MM.1S (cell line): ENCODE measurements at regions not wholly inside any gene's neighbourhood (a gene's known extent, or its start where the extent isn't known, plus 50 kb on each side); places are given as distances from the start of the nearest gene placed in this dataset.
"Not testable (repeated sequence)": the region's sequence is repeated elsewhere in the genome, so short reads cannot be mapped to it uniquely, and the experiment has no call there.

Experiments
- DNase-seq: peaks from one replicate; pipeline ENCODE4 v3.0.0-alpha.2; 2015
- H2AFZ ChIP-seq: fragments of 300-600 bp; sonication (generic); 2 replicates; pipeline ENCODE4 v1.6.0; 2016; ENCODE audit warnings: antibody characterized with exemption, low read length
- H3F3A ChIP-seq: fragments of 300-600 bp; sonication (generic); 2 replicates; pipeline ENCODE4 v1.6.1; 2016; ENCODE audit warnings: mild to moderate bottlenecking, antibody characterized with exemption, low read length, moderate library complexity, mixed read lengths; ENCODE audit not compliant: insufficient read depth
- H3K27ac ChIP-seq: fragments of 300-600 bp; sonication (generic); 2 replicates; pipeline ENCODE4 v1.5.1; 2016; ENCODE audit warnings: mild to moderate bottlenecking, low read length
- H3K27me3 ChIP-seq: fragments of 300-600 bp; sonication (generic); replicated peaks from 2 replicates; pipeline ENCODE4 v1.6.0; 2016; ENCODE audit warnings: low read length; ENCODE audit not compliant: insufficient read depth
- H3K36me3 ChIP-seq: fragments of 300-600 bp; sonication (generic); replicated peaks from 2 replicates; pipeline ENCODE4 v1.6.1; 2016; ENCODE audit warnings: mild to moderate bottlenecking, low read length, mixed read lengths; ENCODE audit not compliant: insufficient read depth
- H3K4me1 ChIP-seq: fragments of 300-600 bp; sonication (generic); 2 replicates; pipeline ENCODE4 v1.6.1; 2016; ENCODE audit warnings: low read length, mixed read lengths
- H3K4me2 ChIP-seq: fragments of 300-600 bp; sonication (generic); 2 replicates; pipeline ENCODE4 v1.6.0; 2016; ENCODE audit warnings: low read depth, low read length
- H3K4me3 ChIP-seq: fragments of 300-600 bp; sonication (generic); 2 replicates; pipeline ENCODE4 v1.5.1; 2016; ENCODE audit warnings: low read length, mixed read lengths
- H3K79me2 ChIP-seq: fragments of 300-600 bp; sonication (generic); 2 replicates; pipeline ENCODE4 v1.6.1; 2016; ENCODE audit warnings: mixed run types, low read length, mixed read lengths
- H3K9ac ChIP-seq: fragments of 300-600 bp; sonication (generic); 2 replicates; pipeline ENCODE4 v1.6.1; 2016; ENCODE audit warnings: low read length, mixed read lengths
- H3K9me2 ChIP-seq: fragments of 300-600 bp; sonication (generic); replicated peaks from 2 replicates; pipeline ENCODE4 v1.6.1; 2016; ENCODE audit warnings: mild to moderate bottlenecking, low read length, mixed read lengths; ENCODE audit not compliant: insufficient read depth
- H3K9me3 ChIP-seq: fragments of 300-600 bp; sonication (generic); replicated peaks from 2 replicates; pipeline ENCODE4 v1.6.1; 2016; ENCODE audit warnings: mild to moderate bottlenecking, low read length, mixed read lengths; ENCODE audit not compliant: insufficient read depth
- H4K20me1 ChIP-seq: fragments of 300-600 bp; sonication (generic); 2 replicates; pipeline ENCODE4 v1.6.1; 2016; ENCODE audit warnings: mild to moderate bottlenecking, low read length, moderate library complexity, mixed read lengths; ENCODE audit not compliant: insufficient read depth

DNA sequence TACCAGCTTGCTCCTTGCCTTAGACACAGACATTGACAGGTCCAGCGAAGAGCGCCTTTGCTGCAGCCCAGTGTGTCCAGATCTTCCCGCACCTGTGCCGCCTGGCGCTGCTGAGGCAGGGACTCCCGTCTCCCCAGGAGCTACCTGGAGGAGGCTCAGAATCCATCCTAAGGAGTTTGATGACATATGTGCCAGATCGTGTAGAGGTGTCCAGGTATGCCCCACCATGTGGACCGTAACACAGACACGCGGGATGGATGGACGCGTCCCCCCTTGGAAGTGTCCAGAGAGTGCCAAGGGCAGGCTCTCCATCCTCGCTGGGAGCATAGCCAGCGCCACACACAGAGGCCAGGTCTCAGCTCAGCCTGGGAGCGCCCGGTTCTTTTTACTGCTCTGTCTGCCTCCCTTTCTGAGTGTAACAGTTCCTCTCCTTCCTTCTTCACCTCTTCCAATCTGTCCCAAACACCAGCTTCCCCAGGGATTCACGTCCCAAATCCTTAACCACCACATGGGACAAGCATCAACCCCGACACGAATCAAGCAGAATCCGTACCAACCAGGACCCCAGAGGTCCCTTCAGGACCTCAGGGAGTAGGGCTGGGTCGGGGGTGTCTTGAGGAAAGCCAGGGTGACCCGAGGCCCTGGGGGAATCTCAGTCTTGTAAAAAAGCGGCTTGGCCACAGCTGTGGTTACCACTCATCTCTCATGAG lies 126.7 kb downstream of the GOLGA8T start:
- H3K9ac ChIP-seq, H3K4me3 ChIP-seq, H3K4me2 ChIP-seq, H3K9me2 ChIP-seq, H3K27me3 ChIP-seq, H3K27ac ChIP-seq, H3K9me3 ChIP-seq, H3K79me2 ChIP-seq, H3F3A ChIP-seq, H3K36me3 ChIP-seq, H2AFZ ChIP-seq, H4K20me1 ChIP-seq, DNase-seq, H3K4me1 ChIP-seq: not testable (repeated sequence)

DNA sequence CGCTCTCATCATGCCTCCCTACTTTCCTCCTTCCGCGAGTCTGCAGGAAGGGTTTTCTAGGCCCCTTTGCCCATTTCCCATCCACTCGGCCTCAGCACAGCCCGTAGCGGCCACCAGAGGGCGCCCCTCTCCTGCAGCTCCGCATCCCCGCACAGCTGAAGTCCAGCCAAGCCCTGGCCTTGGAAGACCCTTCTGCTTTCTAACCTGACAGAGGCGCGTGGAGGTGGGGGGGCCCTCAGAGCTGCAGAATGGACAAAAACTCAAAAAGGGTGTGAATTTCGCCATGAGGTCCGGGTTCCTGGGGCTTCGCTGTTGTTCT lies 127.2 kb downstream of the GOLGA8T start:
- H3K4me1 ChIP-seq, H3K9me2 ChIP-seq, H3K36me3 ChIP-seq, H3K27ac ChIP-seq, H2AFZ ChIP-seq, H3K9ac ChIP-seq, H3K9me3 ChIP-seq, H4K20me1 ChIP-seq, H3K27me3 ChIP-seq, H3K4me2 ChIP-seq, H3K79me2 ChIP-seq, H3F3A ChIP-seq, H3K4me3 ChIP-seq, DNase-seq: not testable (repeated sequence)

DNA sequence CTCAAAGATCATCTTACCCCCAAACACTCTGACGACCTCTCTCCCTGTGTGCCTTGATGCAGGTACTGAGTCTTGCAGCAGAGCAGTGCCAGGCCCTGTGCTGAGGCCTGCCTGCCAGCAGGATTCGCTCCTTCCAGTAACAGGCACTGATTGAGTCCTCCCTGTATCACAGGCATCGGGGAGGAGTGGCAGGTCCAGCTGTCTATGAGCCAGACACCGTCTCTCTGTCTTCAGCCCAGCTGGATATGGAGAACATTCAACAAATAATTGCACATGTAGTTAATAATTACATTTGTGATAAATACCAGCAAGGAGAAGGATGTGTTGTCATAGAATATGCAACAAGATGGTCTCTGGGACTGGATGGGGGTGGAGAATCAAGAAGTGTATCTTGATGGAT lies 129.1 kb downstream of the GOLGA8T start:
- H3K27ac ChIP-seq, H3K36me3 ChIP-seq, H3K4me3 ChIP-seq, H4K20me1 ChIP-seq, H3K9me3 ChIP-seq, H3K9ac ChIP-seq, H2AFZ ChIP-seq, H3K9me2 ChIP-seq, H3F3A ChIP-seq, H3K79me2 ChIP-seq, H3K4me1 ChIP-seq, H3K4me2 ChIP-seq, DNase-seq, H3K27me3 ChIP-seq: not testable (repeated sequence)

DNA sequence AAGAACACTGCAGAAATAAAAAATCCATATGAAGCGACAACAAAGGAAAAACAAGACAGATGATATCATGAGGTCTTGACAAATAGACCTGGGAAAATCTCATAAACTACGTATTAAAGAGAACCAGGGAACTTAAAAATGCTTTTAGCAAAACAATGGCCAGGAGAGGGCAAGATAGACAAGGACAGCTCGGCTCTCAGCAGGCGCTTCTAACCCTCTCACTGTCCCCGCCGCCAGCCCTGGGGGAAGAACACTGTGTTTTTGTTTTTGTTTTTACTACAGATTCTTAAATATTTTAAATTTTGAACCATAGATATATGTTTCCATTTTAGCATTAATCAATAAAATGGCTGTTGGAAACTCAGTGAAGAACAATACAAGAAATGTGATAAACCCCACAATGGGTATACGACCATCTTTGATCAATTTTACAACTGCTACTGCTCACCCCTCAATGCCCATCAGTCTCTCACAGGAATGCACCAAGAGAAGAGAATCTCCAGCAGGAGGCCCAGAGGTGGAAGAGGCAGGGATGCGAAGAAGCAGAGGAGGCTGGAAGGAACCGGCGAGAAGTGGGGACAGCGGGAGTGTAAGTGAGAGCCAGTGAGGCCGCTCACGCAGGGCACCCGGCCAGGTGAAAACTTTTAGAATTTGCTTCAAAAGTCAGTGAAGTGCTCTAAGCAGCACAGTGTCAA lies 98.0 kb downstream of the CHRFAM7A start:
- not testable (repeated sequence) for H3K36me3 ChIP-seq, H3K27ac ChIP-seq, H3K79me2 ChIP-seq, H3K4me2 ChIP-seq, H3K27me3 ChIP-seq, H3F3A ChIP-seq, H3K4me1 ChIP-seq, H3K9me3 ChIP-seq, H3K4me3 ChIP-seq, H3K9ac ChIP-seq, H4K20me1 ChIP-seq, H2AFZ ChIP-seq, H3K9me2 ChIP-seq, DNase-seq

DNA sequence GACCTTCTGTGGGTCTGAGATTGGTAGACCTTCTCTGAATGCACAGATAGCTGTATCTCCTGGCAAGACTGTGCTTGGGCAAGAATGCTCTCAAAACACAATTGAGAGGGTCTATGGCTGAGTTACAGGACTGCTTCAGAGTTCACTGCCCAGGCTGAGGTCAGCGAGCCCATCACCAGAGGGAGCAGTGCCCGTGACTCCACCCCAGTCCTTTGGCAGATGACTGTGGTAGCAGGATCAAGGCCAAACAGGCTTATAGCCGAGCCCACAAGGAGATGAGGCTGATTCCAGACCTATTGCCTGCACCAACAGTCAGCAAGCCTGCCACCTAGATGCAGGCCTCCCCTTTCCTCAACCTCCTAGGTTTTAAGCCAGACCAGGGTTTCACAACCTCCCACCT lies 89.4 kb downstream of the CHRFAM7A start:
- H3K27me3 ChIP-seq, H3K4me1 ChIP-seq, H3K9me3 ChIP-seq, H3K4me2 ChIP-seq, H3K9me2 ChIP-seq, H4K20me1 ChIP-seq, H3K9ac ChIP-seq, H3K36me3 ChIP-seq, DNase-seq, H3F3A ChIP-seq, H3K27ac ChIP-seq, H3K79me2 ChIP-seq, H3K4me3 ChIP-seq, H2AFZ ChIP-seq: not testable (repeated sequence)
